PC-9 (cell line): ENCODE measurements at regions not wholly inside any gene's neighbourhood (a gene's known extent, or its start where the extent isn't known, plus 50 kb on each side); places are given as distances from the start of the nearest gene placed in this dataset.

Source experiments
- CTCF ChIP-seq: fragments of 200-600 bp; sonication (generic); conservative IDR thresholded peaks from 2 replicates; pipeline ENCODE4 v1.6.1; 2017; ENCODE audit warnings: mixed run types, antibody characterized with exemption, mild to moderate bottlenecking, moderate library complexity
- EZH2 ChIP-seq: fragments of 200-600 bp; sonication (generic); IDR thresholded peaks from 2 replicates; pipeline ENCODE4 v1.8.0; 2017; ENCODE audit warnings: antibody characterized with exemption, low read depth

GRCh38 chr5:152170350-152170749 lies 234.7 kb downstream of the NMUR2 start:
- TF ChIP-seq CTCF (no peak), EZH2 (no peak)
